Hematopoietic multipotent progenitor cell treated with erythropoietin and hydrocortisone succinate and interleukin-3 and kit ligand, for 6 days (in vitro differentiated cells): ENCODE measurements at regions not wholly inside any gene's neighbourhood (a gene's known extent, or its start where the extent isn't known, plus 50 kb on each side); places are given as distances from the start of the nearest gene placed in this dataset.
"Not testable (repeated sequence)": the region's sequence is repeated elsewhere in the genome, so short reads cannot be mapped to it uniquely, and the experiment has no call there.

Experiments
- DNase-seq: peaks from one replicate; pipeline ENCODE4 v3.0.0-alpha.2; 2015

- DNase-seq = no peak
These were observed 93.2 kb upstream of the BMAL1 start for GRCh38 chr11:13184295-13184794.

- DNase-seq = no peak
These were observed 89.4 kb upstream of the BMAL1 start for GRCh38 chr11:13188179-13188578.

DNA sequence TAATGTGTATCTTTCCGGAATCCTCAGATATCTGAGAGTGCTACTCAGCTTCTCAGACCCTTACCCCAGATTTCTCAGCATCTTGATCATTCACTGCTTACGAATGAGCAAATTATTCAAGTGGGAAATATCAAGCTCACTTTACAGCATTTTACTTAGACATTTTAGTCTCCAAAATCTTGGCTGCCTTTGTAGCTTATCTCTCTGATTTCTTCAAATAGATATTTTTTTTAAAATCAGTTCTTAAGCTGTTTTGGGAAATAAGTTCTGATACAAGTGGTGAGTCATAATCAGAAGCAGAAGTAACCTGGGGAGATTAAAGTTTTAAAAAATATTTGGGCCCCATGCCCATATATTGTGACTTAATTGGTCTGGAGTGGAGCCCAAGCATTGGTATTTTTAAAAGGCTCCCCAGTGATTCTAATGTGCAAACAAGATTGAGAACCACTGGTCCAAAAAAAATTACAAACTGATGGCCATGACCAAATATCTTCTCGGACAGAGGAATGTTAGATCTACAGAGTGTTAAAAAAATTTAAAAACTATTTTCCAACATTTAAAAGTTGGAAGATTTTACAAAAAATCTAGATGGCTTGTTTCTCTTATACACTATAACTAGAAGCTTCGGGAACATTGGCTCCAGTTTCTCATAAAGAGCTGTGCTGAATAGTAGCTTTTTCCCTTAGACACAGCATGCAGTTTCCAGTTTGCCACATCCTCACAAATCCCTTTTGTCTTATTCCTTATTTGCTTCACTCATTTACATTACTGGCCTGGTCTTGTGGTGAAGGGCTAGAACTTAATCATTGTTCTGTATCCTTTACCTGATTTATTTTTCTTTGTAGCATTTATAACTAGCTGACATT lies 87.8 kb upstream of the BMAL1 start:
- no peak for DNase-seq

DNA sequence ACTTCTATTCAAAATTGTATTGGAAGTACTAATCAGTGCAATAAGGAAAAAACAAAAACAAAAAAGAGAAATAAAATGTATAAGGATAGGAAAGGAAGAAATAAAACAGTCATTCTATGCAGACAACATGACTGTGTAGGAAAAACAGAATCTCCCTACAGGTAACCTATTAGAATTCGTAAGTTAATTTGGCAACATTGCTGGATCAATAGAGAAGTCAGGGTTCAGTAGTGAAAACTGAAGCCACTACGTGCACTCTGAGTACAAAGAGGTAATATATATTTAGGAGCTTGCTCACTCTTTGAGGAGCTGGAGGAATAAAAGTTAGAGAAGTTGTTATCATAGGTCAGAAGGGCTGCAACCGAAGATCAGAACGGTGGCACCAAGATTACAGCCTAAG lies 84.0 kb upstream of the BMAL1 start:
- DNase-seq = no peak

GRCh38 chr11:13197374-13197773 lies 80.2 kb upstream of the BMAL1 start:
- not testable (repeated sequence) for DNase-seq

- DNase-seq = no peak
These were observed 72.1 kb upstream of the BMAL1 start for GRCh38 chr11:13205486-13205885.

GRCh38 chr11:13206086-13206640 lies 71.4 kb upstream of the BMAL1 start:
- DNase-seq = peak; percentile 35

DNA sequence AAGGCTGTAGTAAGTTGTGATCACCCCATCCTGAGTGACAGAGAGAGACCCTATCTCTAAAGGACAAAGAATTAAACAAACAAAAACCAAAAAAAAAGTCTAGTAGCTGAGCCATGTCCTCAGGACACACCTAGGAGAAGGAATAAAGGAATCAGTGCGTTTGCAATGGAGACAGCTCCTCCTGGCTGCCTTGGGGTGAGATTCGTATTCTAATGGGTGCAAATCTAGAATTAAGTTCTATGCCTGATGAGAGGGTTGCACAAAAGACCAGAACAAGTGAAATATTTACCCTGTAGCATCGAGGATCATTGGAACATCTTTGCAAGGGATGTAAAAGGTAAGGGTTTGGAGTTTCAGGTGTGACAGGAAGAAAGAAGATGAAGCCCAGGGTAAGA lies 70.3 kb upstream of the BMAL1 start:
- DNase-seq = no peak

DNA sequence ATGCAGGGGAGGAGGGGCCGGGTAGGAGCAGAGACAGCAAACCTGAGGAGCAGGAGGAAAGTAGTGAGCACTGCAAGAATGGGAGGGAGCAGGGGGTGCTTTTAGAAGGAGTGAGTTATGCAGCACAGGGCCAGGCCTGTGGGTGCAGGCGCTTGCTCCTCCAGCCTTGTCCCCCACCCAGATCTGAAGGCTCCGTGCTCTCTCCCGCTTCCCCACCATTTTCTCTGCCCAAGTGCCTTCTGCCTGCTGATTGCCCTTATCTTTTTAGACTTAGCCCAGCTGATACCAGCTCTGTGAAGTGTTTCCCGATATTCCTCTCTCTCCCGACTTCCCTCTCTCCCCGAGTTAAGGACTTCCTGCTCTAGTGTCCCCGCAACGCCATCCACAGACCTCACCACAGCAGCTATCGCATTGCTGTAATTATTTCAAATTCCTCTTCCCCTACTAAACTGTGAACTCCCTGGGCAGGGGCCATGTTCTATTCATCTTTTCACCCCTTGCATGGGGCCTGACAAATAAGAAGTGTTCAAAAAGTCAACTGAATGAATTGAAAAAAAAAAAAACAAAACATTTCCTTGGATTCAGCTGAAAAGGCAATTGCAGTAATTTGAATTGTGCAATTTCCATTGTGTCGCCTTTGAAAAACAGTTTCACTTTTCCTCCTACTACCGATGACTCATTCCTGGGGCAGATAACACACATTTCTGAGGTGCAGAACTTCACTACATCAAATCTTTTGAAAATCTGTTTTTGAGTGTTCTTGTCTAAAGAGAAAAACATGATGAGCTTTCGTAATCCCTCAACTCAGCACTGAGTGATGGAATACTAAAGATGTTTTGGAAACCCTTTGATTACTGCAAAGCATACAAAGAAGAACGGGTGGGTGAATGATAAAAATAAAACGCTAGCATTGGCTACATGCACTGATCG lies 69.7 kb upstream of the BMAL1 start:
- DNase-seq = peak; percentile 77

GRCh38 chr11:13208921-13209320 lies 68.7 kb upstream of the BMAL1 start:
- peak; percentile 11 for DNase-seq

DNA sequence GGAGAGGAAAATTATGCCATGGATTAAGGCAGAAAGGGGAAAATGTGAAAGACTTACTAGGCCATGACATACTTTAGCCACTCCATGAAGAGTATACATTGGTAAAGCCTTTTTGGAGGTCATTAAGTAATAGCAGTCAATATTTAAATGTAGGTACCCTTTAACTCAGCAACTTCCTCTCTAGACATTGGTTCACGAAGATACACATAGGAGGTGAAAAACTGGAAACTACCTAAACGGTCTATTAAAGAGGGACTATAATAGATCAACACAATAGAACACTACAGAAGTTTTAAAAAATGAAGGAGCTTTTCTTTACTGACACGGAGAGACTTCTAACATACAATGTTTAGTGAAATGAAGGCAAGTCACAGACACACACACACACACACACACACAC lies 68.2 kb upstream of the BMAL1 start:
- no peak for DNase-seq

GRCh38 chr11:13210424-13210823 lies 67.2 kb upstream of the BMAL1 start:
- peak; percentile 55 for DNase-seq

DNA sequence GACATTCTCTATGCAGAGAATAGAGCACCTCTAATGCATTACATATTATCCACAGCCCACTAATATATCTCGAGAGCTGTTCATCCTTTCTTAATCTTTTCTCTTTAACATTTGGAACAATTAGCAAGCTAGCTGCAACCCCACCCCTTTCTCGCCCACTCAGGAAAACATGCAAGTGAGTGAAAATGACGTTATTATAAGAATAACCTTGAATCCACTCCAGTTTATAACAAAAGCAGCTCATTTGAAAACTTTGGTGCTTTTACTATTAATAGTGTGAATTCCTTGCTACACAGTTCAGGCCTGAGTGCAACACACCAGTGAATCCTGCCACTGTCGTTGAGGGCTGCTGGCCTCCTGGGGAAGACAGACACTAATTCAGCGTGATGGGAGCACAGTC lies 63.3 kb upstream of the BMAL1 start:
- DNase-seq = no peak

- no peak for DNase-seq
These were observed 62.4 kb upstream of the BMAL1 start for GRCh38 chr11:13215149-13215548.

- DNase-seq = no peak
These were observed 61.4 kb upstream of the BMAL1 start for GRCh38 chr11:13216019-13216710.

- DNase-seq = no peak
These were observed 60.9 kb upstream of the BMAL1 start for GRCh38 chr11:13216711-13217075.

GRCh38 chr11:13218685-13219084 lies 58.9 kb upstream of the BMAL1 start:
- not testable (repeated sequence) for DNase-seq

- DNase-seq = peak; percentile 66
These were observed 57.4 kb upstream of the BMAL1 start for GRCh38 chr11:13220148-13220547.

DNA sequence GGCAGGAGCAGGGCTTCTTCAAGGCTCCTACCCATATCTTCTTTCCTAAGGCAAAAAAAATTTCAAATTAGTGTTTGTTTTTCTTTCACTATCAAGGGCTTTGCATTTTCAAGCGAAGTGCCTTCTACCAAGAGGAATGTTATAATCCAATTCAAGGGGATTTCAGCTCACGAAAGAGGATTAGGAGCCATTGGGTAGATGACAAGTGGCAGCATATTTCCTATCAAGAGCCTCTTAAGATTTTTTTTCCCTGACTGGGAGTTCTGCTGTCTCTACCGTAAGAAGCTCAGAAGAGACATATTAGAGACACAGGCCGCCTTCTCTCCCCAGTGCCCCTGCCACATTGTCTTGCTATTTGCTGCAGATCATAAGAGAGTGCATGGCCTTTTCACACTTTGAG lies 55.9 kb upstream of the BMAL1 start:
- DNase-seq = no peak

GRCh38 chr11:13222285-13222684 lies 55.3 kb upstream of the BMAL1 start:
- no peak for DNase-seq

GRCh38 chr11:13223112-13223511 lies 54.5 kb upstream of the BMAL1 start:
- DNase-seq = no peak

- DNase-seq = no peak
These were observed 53.3 kb upstream of the BMAL1 start for GRCh38 chr11:13224324-13224723.
